HG03442 (cell line): ENCODE measurements at regions not wholly inside any gene's neighbourhood (a gene's known extent, or its start where the extent isn't known, plus 50 kb on each side); places are given as distances from the start of the nearest gene placed in this dataset.

ENCODE experiments used
- ATAC-seq: cut with Tn5 transposase; IDR thresholded peaks from one replicate; pipeline ENCODE4 v1.9.1; 2021; ENCODE audit warnings: mild to moderate bottlenecking, moderate library complexity; ENCODE audit not compliant: unreplicated experiment

DNA sequence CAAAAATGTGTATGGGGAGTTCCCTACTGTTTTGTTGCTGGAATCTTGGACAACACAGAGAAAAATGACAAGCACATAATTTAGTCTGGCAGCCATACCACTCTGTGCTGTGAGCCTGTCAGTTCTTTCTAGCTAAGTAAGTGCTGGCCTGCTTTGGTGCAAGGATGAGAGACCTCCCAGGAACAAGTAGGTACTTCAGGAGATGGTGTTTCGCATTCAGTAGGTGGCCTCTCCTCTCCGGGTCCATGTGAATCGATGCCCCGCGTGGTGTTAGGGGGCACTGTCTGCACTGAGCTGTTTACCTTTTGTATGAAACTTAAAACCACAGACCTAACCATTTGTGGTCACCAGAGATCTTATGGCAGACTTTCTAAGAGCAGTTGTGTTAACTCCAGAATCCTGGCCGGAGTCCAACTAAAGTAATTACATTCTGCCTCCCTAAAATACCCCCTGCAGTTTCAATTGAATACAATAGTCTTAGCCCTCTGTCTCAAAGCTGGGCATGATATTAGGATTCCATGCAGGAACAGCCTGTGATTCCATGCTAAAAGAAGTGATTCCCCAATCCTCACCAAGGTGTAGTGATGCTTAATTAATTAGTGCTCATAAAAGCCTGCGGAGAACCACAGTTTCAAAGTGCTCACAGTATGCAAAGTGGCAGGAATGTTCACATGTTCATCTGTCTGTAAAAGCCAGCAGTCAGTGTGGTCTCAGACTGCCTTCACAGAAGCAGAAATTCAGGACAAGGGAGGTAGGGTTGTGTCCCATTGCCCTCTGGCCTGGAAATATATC is 64.2 kb downstream of the LLPH start:
- peak; percentile 75 for ATAC-seq

DNA sequence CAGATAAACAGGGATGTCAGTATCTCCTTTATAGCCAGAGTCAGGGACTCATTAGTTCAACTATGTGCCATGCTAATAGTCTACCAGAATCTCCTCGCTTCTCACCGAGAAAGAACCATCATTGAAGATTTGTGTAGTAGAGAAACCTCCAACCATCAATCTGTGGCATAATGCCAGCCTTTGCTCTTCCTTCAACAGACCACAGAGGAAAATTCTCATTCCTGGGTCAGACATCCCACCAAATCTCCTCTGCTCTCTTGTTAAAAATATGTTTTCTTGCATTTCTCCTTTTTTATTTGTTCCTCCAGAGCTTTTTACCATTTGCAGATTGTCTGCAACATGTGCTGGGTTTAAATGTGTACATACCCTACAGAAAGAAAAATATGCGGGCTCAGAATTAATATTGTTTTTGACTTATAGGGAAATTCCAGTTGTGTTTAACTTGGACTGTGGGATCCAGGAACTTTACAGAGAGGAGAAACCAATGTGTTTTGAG is 64.9 kb downstream of the LLPH start:
- no peak for ATAC-seq

DNA sequence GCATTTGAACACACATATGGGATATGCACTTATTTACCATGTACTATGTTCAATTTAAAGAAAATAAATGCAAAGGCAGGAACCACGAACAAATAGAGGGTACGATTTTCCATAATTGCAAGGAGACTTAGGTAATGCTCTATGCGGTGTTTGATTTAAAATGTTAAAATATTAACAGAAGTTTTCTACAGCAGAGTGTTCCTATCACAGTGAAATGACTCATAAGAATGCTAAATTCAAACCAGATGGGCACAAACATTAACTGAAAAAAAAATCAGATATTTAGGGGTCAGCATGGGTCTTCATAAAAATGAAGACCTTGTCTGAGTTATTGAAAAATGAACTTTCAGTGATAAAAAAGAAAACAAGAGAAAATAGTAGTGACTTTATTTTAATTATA is 65.4 kb downstream of the LLPH start:
- no peak for ATAC-seq

DNA sequence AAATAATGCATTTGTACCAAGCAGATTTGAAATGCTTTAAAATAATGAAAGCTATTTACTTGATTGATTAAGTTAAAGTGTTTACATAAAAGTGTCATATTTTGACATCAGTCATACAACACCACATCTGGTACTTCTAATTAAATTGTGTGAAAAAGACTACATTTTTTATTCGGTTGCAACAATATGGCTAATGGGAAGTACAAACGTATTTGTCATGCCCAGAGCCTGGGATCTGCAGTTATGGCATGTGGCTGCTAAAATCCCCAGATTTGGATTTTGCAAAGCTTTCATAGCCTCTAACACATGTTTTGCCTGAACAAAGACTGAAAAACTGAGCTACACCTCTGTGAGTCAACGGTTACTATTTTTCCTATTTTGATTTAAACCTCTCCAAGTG is 66.6 kb downstream of the LLPH start:
- no peak for ATAC-seq

DNA sequence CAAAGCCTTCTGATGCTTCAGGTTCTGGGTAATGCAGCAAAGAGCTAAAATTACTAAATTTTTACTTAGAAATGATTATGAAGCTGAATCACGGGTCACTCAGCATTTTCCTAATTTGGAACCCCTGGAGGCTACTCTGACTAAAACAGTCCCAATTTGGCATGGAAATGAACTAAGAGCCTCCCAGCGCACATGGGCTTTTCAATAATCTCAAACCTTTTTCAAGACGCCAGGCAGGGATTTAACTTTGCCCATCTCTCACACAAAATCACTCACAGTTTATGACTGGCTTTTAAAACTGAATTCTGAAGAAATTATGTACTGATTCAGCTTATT is 68.3 kb downstream of the LLPH start:
- ATAC-seq, result no peak

DNA sequence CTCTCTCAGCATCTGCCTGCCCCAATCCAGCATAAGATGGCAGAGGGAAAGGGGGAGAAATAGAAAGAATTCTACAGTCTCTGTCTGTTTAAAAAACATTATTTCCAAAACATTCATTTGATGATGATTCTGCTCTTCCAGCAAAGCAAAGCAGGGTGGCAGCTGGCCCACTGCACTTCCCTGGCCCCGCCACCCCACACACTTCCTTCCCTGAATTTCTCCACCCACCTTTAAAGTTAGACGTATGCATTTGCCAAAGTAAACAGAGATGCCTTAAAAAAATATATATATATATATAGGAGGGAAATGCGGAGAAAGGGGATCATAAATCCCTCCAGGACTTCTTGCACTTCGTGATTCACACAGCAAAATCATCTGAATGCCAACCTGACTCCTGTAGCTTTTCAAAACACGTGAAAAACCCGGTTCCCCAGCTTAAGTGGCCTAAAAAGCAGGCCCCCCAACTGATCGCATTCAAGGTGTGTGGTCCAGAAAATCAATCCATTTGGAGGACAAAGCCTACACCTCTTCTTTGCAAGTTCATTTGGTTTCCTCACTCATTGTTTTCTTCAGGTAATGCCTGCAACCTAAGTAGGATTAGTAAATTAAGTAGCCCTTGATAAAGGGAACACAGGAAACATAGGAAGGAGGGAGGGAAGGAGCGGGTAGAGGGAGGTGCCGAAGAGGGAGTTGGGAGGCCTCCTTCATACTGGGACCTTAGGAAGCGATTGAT is 68.8 kb downstream of the LLPH start:
- no peak for ATAC-seq

DNA sequence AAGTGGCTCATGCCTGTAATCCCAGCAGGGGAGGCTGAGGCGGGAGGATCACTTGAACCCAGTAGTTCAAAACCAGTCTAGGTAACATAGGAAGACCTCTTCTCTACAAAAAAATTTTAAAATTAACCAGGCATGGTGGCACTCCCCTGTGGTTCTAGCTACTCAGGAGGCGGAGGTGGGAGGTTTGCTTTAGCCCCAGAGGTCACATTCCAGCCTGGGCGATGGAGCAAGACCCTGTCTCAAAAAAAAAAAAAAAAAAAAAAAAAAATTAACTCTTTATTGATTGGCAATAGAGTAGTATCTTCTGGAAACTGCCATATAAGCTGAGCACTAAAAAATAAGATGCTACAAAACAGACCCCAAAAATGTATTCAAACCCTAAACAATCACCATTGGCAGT is 69.5 kb downstream of the LLPH start:
- no peak for ATAC-seq

DNA sequence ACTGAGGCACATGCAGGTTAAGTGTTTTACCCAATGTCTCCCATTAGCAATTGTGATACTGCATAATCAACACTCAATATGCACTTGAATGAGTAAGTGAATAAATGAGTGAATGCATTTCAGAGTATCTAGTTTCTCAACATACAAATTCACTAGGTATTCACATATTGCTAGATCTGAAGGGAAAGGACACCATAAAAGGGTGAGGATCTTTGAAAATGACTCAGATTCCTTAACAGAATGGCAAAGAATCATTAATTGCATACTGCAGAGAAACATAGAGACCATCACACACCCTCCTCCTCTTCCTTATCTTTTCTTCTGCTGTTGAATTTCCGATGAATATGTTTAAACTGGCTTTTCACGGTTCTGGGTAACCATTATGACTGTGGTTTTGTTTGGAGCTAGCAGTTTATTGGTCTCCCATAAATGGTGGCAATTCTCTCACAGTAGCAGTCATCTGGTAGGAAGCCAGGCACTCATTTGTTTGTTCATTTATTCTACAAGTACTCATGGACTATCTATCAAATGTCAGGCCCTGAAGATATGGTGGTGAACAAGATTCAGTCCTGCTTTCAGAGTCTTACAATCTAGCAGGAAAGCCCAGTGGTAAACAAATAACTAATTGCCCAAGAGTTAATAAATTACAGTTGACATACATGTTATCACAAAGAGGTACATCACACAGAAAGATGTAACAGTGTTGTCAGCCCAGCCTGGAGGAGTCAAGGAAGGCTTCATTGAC is 70.2 kb downstream of the LLPH start:
- ATAC-seq, result no peak

DNA sequence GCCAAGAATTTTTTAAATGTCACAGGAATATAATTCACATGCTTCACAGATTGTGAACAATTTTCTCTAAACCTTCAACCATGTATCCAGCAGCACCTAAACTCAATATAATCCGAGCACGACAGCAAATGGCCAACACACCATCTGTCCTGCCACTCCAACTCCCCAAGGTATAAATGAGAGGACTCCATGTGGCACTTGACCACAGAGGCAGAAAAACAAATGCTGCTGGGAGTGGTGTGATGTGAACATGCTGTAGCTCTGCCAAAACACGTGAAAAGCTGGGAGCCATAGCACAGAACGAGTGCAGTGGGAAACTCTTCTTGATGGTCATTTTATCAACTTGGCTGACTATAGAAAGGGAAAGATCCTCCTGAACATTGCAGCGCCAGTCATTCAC is 70.9 kb downstream of the LLPH start:
- no peak for ATAC-seq

DNA sequence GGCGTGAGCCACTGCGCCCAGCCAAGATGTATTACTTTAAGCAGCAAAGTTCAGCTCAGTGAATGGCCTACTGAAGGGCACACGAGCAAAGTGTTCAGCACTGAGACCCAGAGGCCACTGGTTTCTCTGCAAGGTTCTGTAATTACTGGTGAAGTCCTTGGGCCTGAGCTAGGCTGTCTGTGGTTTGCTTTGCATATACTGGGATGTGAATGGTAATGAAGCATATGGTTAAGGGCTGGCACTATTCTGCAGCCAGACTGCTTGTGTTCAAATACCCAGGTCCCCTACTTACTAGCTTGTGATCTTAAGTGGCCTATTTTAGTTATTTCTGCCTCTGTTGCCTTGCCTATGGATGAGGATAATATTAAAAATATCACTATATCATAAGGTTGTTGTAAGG is 72.0 kb downstream of the LLPH start:
- ATAC-seq, result peak; percentile 38

DNA sequence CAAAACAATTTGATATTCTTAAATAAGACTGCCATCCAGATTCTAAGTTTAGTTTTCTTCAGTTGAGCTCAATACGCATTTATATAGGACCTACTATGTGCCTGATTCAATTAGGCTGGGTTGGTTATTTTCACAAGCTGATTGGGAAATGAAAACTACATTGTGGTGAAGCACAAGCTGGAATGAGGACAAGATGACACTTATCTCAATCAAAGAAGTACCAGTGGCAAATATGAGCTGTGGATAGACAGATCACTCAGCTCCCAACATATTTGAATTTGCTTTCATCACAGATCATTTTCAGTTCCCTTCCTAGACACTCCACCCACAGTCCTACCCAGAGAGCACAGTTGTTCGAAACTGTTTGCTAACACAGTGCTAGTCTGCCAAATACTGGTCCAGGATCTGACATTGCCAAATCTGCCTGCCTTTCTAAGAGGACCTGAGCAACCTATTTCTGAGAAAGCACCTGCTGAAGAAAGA is 74.7 kb downstream of the LLPH start:
- ATAC-seq, result peak; percentile 93

DNA sequence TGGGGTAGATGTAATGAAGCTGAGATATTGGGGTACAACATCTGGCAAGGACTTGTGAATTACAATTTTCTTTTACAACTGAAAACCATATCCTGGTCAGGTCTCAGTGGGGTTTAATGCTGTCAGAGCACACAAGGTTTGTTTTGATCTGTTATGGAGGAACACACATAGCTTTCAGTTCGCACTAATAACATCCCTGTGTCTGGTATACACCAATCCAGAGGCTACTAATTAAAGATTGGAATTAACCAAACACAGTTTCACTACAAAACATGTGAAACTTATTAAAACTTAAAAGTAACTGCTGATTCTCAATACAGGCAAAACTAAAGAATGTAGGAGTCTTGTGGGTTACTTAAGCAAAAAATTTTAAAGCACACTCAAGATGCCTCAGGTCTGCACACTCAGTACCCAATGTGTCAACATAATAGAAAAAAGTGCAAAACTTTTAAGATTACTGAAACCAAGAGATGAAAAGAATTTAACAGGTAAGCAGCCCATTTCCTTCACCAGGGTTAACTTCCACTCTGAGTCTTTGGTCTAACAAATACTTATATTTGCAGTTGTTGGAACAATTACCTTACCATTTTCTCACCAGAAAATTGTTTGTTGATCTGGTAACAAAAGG is 77.4 kb downstream of the LLPH start:
- no peak for ATAC-seq

DNA sequence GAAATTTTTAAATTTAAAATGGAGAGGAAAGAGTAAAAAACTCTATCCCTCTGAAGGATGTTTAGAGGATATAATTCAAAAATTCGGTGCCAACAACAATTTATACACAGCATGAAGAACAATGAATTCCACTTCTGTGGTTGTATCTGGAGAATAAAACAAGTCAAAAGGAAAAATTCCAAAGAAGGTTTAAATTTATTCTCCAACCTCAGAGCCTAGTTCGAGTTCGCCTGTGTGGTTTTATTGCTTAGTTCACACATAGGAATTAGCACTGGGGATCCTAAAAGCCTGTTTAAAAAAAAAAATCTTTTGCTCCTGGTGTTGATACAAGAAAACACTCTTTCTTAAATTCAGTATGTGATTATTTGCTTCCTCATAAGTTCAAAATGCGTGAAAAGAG is 79.2 kb downstream of the LLPH start:
- ATAC-seq, result no peak

DNA sequence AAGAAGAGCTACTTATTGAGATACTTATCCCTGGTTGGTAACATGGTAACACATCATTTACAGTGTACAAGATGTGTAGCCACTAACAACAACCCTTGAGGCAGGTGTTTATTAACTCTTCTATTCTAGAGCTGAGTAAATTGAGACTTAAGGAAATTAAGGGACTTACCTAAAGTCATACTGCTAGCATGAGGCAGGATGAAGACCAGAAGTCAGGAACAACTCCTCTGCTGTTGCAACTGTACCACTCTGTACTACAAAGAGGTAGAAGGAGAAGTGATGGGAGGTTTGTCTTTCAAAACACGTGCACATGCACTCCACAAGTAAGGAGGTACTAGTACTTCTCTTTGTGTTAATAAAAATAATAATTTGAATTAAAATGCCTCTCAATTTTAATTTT is 79.9 kb downstream of the LLPH start:
- ATAC-seq, result no peak

DNA sequence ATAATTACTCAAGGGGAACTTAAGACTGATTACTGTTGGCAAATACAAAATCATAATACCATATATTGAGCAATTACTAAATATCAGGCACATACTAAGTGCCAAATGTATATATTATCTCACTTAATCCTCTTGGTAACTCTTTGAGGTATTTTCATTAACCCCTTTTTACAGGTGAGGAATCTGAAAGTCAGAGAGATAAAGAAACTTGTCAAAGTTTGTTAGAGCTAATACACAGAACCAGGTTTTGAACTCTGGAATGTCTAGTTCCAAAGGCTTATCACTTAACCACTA is 80.3 kb downstream of the LLPH start:
- no peak for ATAC-seq

DNA sequence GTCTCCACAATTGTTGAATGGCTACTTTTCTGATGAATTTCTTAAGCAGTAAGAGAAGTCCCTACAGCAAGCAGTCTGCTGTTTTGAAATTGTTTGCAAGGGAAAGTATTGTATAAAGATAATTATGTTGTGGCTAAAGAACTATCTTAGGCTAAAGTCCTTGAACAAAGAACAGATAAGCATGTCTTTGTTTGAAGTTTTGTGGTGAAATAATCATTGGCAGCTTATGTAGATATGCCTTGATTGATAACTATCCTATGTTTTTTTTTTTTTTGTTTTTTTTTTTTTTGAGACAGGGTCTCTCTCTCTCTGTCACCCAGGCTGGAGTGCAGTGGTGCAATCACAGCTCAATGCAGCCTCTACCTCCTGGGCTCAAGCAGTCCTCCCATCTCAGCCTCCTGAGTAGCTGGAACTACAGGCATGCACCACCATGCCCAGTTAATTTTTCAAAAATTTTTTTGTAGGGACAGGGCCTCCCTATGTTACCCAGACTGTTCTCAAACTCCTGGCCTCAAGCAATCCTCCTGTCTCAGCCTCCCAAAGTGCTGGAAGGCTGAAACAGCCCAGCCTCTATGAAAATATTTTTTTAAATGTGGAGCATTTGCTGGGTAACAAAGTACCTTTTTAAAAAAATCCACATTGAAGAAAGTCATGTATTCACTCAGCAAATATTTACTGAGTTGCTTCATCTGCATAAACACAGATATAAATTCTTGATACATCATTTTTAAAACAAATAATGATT is 80.8 kb downstream of the LLPH start:
- ATAC-seq, result no peak

DNA sequence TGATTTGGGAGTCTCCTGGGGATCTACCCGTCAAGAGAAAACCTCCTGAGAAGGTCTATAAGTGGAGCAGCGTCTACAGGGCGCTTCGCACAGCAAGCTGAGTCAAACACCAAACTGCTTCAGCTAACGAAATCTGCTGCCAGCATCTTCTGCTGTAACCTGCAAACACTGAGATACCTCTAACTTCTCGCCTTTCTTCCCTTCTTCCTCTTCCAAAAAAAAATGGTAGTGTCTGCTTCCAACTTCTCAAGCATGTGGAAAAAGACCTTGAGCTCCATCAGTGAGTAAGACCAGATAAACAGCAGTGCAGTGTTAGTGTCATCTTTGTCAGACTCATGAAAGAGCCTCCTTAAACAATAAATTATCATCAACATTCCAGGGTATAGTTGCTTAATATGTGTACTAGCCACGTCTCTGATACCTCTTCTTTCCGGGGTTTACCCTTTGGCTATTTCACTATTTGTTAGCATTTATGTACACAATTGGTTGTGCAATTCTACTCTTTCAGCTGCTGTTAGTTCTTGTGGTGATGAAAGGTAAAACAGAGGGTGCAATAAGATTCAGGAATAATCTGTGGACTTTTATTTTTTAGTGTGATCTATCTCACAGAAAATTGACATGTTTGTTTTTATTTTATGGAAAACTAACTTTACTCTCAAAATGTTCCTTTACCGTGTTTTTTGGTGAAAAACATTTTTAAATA is 81.6 kb downstream of the LLPH start:
- no peak for ATAC-seq

DNA sequence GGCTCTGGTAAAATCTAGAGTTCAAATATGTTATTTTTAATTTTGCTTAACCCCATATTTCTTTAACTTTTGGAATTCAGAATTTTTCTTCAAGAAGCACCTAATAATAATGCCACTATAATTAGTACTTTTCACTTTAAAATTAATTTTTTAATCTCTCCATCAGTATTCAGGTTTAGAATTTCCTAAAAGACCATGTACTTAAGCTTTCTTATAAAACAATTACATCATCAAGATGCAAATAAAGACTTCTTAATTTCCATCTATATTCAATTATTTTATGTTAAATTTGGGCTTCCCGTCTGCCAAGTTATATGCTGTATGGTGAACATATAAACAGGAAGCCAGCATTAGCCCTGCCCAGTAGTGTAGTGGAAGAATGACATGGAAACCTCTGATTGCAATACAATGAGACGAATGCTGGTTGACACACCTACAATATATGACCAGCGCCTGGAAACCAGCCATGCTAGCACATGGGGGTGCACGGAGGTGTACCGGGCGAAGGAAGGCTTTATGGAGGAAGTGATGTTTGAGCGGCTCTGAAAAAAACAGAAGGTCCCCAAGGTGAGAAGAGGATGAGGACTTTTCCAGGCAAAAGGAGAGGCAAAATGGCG is 82.2 kb downstream of the LLPH start:
- ATAC-seq, result no peak

DNA sequence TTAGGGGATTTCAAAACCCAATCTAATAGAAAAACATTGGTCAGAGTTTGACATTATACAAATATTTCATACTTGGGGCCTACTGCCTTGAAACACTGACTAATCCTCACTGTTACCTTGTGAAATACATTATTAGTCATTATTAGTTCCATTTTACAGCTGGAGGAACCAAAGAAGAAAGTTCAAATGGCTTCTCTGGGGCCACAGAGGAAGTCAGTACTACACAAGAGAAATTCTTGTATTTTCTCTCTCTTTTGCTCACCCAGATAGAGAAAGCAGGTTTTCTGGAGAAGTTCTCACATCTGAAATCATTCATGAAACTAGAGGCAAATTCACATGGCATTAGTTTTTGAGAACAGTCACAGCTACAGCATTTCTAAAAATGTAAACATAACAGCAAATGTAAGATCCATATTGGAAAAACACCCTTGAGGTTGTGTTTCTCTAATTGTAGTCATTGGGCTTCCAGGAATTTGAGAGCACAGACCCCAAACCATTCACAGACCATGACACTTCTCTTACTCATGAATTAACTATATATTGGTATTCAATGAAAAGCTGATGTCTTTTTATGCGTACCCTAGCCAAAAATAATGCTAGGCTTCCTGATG is 83.0 kb downstream of the LLPH start:
- peak; percentile 92 for ATAC-seq
